GM12878 (cell line): ENCODE measurements at regions not wholly inside any gene's neighbourhood (a gene's known extent, or its start where the extent isn't known, plus 50 kb on each side); places are given as distances from the start of the nearest gene placed in this dataset.

Source experiments
- ATAC-seq: fragments of 200-7000 bp; cut with Tn5 transposase; 3 replicates; pipeline ENCODE4 v1.9.1; 2020; ENCODE audit warnings: mild to moderate bottlenecking, moderate library complexity
- BruUV-seq: library from RNA; stranded (reverse); fragments of 400-500 nt; replicated peaks from 2 replicates; lab custom pipeline; 2021; lab: Mats Ljungman, UMichigan
- CTCF ChIA-PET: fragments of 300-600 bp; sonication (Branson Sonifier 250); formaldehyde crosslinking; extraction: SDS; loops from one replicate; lab custom pipeline; 2021; ENCODE audit warnings: inconsistent platforms; lab: Yijun Ruan, JAX
- POLR2A ChIA-PET: fragments of 350-600 bp; formaldehyde crosslinking; extraction: SDS; loops from one replicate; lab custom pipeline; 2021; ENCODE audit warnings: inconsistent platforms; lab: Charles Lee
- RAD21 ChIA-PET: fragments of 300-600 bp; sonication (Branson Sonifier 250); formaldehyde crosslinking; loops from one replicate; lab custom pipeline; 2023; ENCODE audit warnings: antibody characterized with exemption; ENCODE audit not compliant: unreplicated experiment; lab: Charles Lee
- SMC1A ChIA-PET: fragments of 300-600 bp; sonication (Branson Sonifier 250); formaldehyde crosslinking; loops from one replicate; lab custom pipeline; 2023; ENCODE audit not compliant: unreplicated experiment, uncharacterized antibody; lab: Charles Lee
- DNase-seq: peaks from one replicate; pipeline ENCODE4 v3.0.0-alpha.2; 2011; ENCODE audit warnings: low read depth, low spot score
- FAIRE-seq: peaks from 3 replicates; lab custom pipeline; 2011; peaks lifted over from hg19 to GRCh38; lab: Jason Lieb, UNC
- H2AFZ ChIP-seq: 2 replicates; pipeline ENCODE4 v1.6.0; 2011; ENCODE audit warnings: low read depth, low read length, control low read depth; ENCODE audit not compliant: control insufficient read depth
- H3K27ac ChIP-seq: 2 replicates; pipeline ENCODE4 v1.5.1; 2011; ENCODE audit warnings: control low read depth; ENCODE audit not compliant: control insufficient read depth, insufficient read depth
- H3K27me3 ChIP-seq, 2 experiments: replicated peaks in 1 of 2; 2 replicates each; pipeline versions ENCODE4 v1.6.0 to v1.6.1; 2011; ENCODE audit warnings: low read length in 1 of 2; ENCODE audit not compliant: control insufficient read depth in 2 of 2, insufficient read depth in 2 of 2
- H3K36me3 ChIP-seq, 2 experiments: 2 replicates each; pipeline ENCODE4 v1.5.1; 2011; ENCODE audit warnings: low read length in 1 of 2; ENCODE audit not compliant: control insufficient read depth in 2 of 2, insufficient read depth in 2 of 2
- H3K4me1 ChIP-seq: 2 replicates; pipeline ENCODE4 v1.6.1; 2011; ENCODE audit warnings: mild to moderate bottlenecking, low read length, moderate library complexity, mixed read lengths; ENCODE audit not compliant: control insufficient read depth, insufficient read depth
- H3K4me2 ChIP-seq: 2 replicates; pipeline ENCODE4 v1.6.0; 2011; ENCODE audit warnings: control low read depth; ENCODE audit not compliant: control insufficient read depth, insufficient read depth
- H3K4me3 ChIP-seq: fragments of 200-600 bp; sonication (generic); 2 replicates; pipeline ENCODE4 v1.5.1; 2016
- H3K79me2 ChIP-seq: 2 replicates; pipeline ENCODE4 v1.6.0; 2011; ENCODE audit warnings: low read length; ENCODE audit not compliant: control insufficient read depth, insufficient read depth
- H3K9ac ChIP-seq: 2 replicates; pipeline ENCODE4 v1.8.0; 2011; ENCODE audit warnings: low read length, control low read depth, mixed read lengths; ENCODE audit not compliant: control insufficient read depth, insufficient read depth
- H3K9me3 ChIP-seq: replicated peaks from 3 replicates; pipeline ENCODE4 v1.5.1; 2011; ENCODE audit warnings: mild to moderate bottlenecking, low read length; ENCODE audit not compliant: control insufficient read depth, insufficient read depth
- H4K20me1 ChIP-seq: 2 replicates; pipeline ENCODE4 v1.6.0; 2011; ENCODE audit not compliant: control insufficient read depth, insufficient read depth
- BCLAF1 ChIP-seq: fragments of 450-650 bp; IDR thresholded peaks from 2 replicates; pipeline ENCODE4 v1.6.1; 2017; ENCODE audit warnings: antibody characterized with exemption, mild to moderate bottlenecking, moderate library complexity
- BRCA1 ChIP-seq: IDR thresholded peaks from 2 replicates; pipeline ENCODE4 v1.6.1; 2011; ENCODE audit warnings: low read depth, low read length, improper control_type of control experiment
- CHD2 ChIP-seq: IDR thresholded peaks from 2 replicates; pipeline ENCODE4 v1.6.1; 2011; ENCODE audit warnings: low read depth, low read length, improper control_type of control experiment, borderline replicate concordance
- EED ChIP-seq: sonication (generic); IDR thresholded peaks from 2 replicates; pipeline ENCODE4 v1.6.1; 2016; ENCODE audit warnings: antibody characterized with exemption, low read depth
- ELK1 ChIP-seq: IDR thresholded peaks from 2 replicates; pipeline ENCODE4 v1.6.1; 2012; ENCODE audit warnings: low read depth, low read length, improper control_type of control experiment
- FOS ChIP-seq: IDR thresholded peaks from 3 replicates; pipeline ENCODE4 v1.6.1; 2011; ENCODE audit warnings: borderline replicate concordance; ENCODE audit not compliant: insufficient read length; ENCODE audit errors: extremely low read depth
- GABPA ChIP-seq: IDR thresholded peaks from 2 replicates; pipeline ENCODE4 v1.6.1; 2014; ENCODE audit warnings: antibody characterized with exemption, low read depth, mild to moderate bottlenecking, inconsistent platforms
- IKZF2 ChIP-seq, 2 experiments: fragments of 450-650 bp; IDR thresholded peaks; 2 replicates each; pipeline ENCODE4 v1.6.1; 2017; ENCODE audit warnings: mild to moderate bottlenecking in 2 of 2, moderate library complexity in 2 of 2
- MEF2A ChIP-seq: IDR thresholded peaks from 2 replicates; pipeline ENCODE4 v1.6.1; 2011; ENCODE audit warnings: low read depth, mild to moderate bottlenecking, low read length, moderate library complexity; ENCODE audit not compliant: insufficient read depth
- MYC ChIP-seq: IDR thresholded peaks from 2 replicates; pipeline ENCODE4 v1.6.1; 2011; ENCODE audit warnings: mild to moderate bottlenecking, low read length, moderate library complexity, inconsistent platforms; ENCODE audit not compliant: insufficient read depth, insufficient replicate concordance, insufficient read length, severe bottlenecking
- PML ChIP-seq: IDR thresholded peaks from 2 replicates; pipeline ENCODE4 v1.6.1; 2012; ENCODE audit warnings: low read length, inconsistent platforms
- POU2F2 ChIP-seq: IDR thresholded peaks from 3 replicates; pipeline ENCODE4 v1.6.1; 2011; ENCODE audit warnings: low read depth, mild to moderate bottlenecking, low read length, borderline replicate concordance
- RB1 ChIP-seq: fragments of 450-650 bp; formaldehyde crosslinking; IDR thresholded peaks from 2 replicates; pipeline ENCODE4 v1.6.1; 2017; ENCODE audit warnings: mild to moderate bottlenecking, borderline replicate concordance
- STAT3 ChIP-seq: IDR thresholded peaks from 2 replicates; pipeline ENCODE4 v1.6.1; 2011; ENCODE audit warnings: low read depth, low read length, improper control_type of control experiment
- TARDBP ChIP-seq: IDR thresholded peaks from 2 replicates; pipeline ENCODE4 v1.6.1; 2016; ENCODE audit warnings: borderline replicate concordance
- WGBS: methylation state at CpG from one replicate; pipeline ENCODE4 v1.1.6; 2016; ENCODE audit warnings: low lambda C conversion rate; ENCODE audit not compliant: insufficient replicate concordance, insufficient coverage; ENCODE audit errors: missing lambda C conversion rate; 5-methylcytosine and 5-hydroxymethylcytosine counted together
- in situ Hi-C: fragments of 300-500 bp; cut with MboI; formaldehyde crosslinking; loops from 9 replicates; pipeline ENCODE4 v1.14.3; 2018; ENCODE audit warnings: mixed read lengths
- intact Hi-C: fragments of 100-400 bp; cut with micrococcal nuclease; formaldehyde crosslinking; loops from one replicate; pipeline ENCODE4 v1.14.2; 2022; ENCODE audit not compliant: unreplicated experiment
- TF ChIP-seq, protein P1 (sequence below): fragments of 450-650 bp; formaldehyde crosslinking; IDR thresholded peaks from 2 replicates; pipeline ENCODE4 v1.5.0; 2022; ENCODE audit warnings: mild to moderate bottlenecking, missing genetic modification characterization

GRCh38 chr2:221070106-221070505, 502.0 kb downstream of the EPHA4 start:
- ChIA-PET POLR2A (no interaction called here), RAD21 (no interaction called here), CTCF (no interaction called here)
- Histone ChIP-seq H3K36me3 (no peaks in the 10 kb centered on the region), H3K4me1 (no peaks in the 10 kb centered on the region), H3K9me3 (peaks cover 1% of the 10 kb centered on the region; the same call in 2 of the 3 replicates), H3K9ac (no peak overlapping the region), H2AFZ (no peak overlapping the region), H3K27ac (no peak overlapping the region), H3K4me3 (no peak overlapping the region)
- intact Hi-C loops = no loop called here
- ATAC-seq = no peak
- FAIRE-seq = no peak
- DNase-seq = no peak
- 6% methylated on average over 1 of the region's 1 CpG for WGBS
- TF ChIP-seq MEF2A (no peak), POU2F2 (no peak), ELK1 (no peak), GABPA (no peak), CHD2 (no peak), BCLAF1 (no peak), FOS (no peak), STAT3 (no peak), EED (no peak), IKZF2 (IDR thresholded peaks at IDR 0.05) (no peak), PML (no peak), RB1 (no peak), BRCA1 (no peak), TARDBP (no peak), MYC (no peak)
- TF ChIP-seq, protein P1, sequence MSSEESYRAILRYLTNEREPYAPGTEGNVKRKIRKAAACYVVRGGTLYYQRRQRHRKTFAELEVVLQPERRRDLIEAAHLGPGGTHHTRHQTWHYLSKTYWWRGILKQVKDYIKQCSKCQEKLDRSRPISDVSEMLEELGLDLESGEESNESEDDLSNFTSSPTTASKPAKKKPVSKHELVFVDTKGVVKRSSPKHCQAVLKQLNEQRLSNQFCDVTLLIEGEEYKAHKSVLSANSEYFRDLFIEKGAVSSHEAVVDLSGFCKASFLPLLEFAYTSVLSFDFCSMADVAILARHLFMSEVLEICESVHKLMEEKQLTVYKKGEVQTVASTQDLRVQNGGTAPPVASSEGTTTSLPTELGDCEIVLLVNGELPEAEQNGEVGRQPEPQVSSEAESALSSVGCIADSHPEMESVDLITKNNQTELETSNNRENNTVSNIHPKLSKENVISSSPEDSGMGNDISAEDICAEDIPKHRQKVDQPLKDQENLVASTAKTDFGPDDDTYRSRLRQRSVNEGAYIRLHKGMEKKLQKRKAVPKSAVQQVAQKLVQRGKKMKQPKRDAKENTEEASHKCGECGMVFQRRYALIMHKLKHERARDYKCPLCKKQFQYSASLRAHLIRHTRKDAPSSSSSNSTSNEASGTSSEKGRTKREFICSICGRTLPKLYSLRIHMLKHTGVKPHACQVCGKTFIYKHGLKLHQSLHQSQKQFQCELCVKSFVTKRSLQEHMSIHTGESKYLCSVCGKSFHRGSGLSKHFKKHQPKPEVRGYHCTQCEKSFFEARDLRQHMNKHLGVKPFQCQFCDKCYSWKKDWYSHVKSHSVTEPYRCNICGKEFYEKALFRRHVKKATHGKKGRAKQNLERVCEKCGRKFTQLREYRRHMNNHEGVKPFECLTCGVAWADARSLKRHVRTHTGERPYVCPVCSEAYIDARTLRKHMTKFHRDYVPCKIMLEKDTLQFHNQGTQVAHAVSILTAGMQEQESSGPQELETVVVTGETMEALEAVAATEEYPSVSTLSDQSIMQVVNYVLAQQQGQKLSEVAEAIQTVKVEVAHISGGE = no peak
- TF ChIP-seq, all 136 proteins: peak for 0
- in situ Hi-C loops = no loop called here
- no TSS peak for BruUV-seq
- SMC1A ChIA-PET = no interaction called here
- Histone ChIP-seq H3K27me3 (no peaks in the 10 kb centered on the region), H4K20me1 (no peaks in the 10 kb centered on the region), H3K4me2 (no peak overlapping the region), H3K79me2 (no peaks in the 10 kb centered on the region)
